HL-60 (cell line): ENCODE measurements at regions not wholly inside any gene's neighbourhood (a gene's known extent, or its start where the extent isn't known, plus 50 kb on each side); places are given as distances from the start of the nearest gene placed in this dataset.
A peak's percentile ranks its signal among the peaks of the same experiment; 100 is the strongest.

Source experiments
- DNase-seq, 2 experiments: peaks; one replicate each; pipeline ENCODE4 v3.0.0-alpha.2; 2010 to 2020; ENCODE audit warnings: low read depth in 1 of 2, low spot score in 1 of 2
- H3K27ac ChIP-seq: fragments of 250-450 bp; sonication (Bioruptor Pico); replicated peaks from 2 replicates; pipeline ENCODE4 v1.5.1; 2020; ENCODE audit warnings: mild to moderate bottlenecking, moderate library complexity
- H3K27me3 ChIP-seq: fragments of 250-450 bp; sonication (Bioruptor Pico); 2 replicates; pipeline ENCODE4 v1.5.1; 2021; ENCODE audit warnings: mild to moderate bottlenecking, moderate library complexity; ENCODE audit not compliant: insufficient read depth, poor library complexity, severe bottlenecking
- H3K4me3 ChIP-seq: replicated peaks from 2 replicates; pipeline ENCODE4 v1.5.1; 2011; ENCODE audit warnings: mild to moderate bottlenecking, control low read depth, low read length; ENCODE audit not compliant: insufficient read depth
- GABPA ChIP-seq: IDR thresholded peaks from 2 replicates; pipeline ENCODE4 v1.6.1; 2012; ENCODE audit warnings: low read depth
- POLR2AphosphoS5 ChIP-seq: IDR thresholded peaks from 2 replicates; pipeline ENCODE4 v1.6.1; 2012; ENCODE audit warnings: low read depth
- SPI1 ChIP-seq: IDR thresholded peaks from 2 replicates; pipeline ENCODE4 v1.6.1; 2012; ENCODE audit warnings: low read depth, mild to moderate bottlenecking, borderline replicate concordance
- TF ChIP-seq, protein P1 (sequence below): IDR thresholded peaks from 2 replicates; pipeline ENCODE4 v1.6.1; 2012; ENCODE audit warnings: low read depth; ENCODE audit not compliant: insufficient replicate concordance
- TF ChIP-seq, protein P2 (sequence below): IDR thresholded peaks from one replicate; pipeline ENCODE4 v1.5.1; 2011; ENCODE audit warnings: low read length, control low read depth, inconsistent platforms; ENCODE audit not compliant: insufficient read depth

DNA sequence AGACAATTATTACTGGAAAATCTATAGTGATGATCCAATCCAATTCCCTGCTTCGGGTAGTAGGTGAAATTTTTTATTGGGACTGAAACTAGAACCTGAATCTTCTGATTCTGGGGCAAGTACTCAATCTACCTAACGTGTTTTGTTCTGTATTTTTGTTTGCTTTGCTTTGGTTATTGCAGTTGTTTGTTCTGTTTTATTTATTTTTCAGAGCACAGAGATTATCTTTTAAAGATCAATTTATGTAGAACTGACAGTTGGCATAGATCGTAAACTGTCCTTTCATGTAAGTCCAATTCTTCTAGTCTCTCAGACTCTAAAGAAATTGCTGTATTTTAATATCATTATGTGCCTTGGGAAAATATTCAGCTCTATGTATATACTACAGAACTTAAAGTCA is 401.6 kb downstream of the ANXA1 start:
- DNase-seq = no peak
- no peak for TF ChIP-seq GABPA
- no peak for TF ChIP-seq POLR2AphosphoS5
- TF ChIP-seq, protein P1, sequence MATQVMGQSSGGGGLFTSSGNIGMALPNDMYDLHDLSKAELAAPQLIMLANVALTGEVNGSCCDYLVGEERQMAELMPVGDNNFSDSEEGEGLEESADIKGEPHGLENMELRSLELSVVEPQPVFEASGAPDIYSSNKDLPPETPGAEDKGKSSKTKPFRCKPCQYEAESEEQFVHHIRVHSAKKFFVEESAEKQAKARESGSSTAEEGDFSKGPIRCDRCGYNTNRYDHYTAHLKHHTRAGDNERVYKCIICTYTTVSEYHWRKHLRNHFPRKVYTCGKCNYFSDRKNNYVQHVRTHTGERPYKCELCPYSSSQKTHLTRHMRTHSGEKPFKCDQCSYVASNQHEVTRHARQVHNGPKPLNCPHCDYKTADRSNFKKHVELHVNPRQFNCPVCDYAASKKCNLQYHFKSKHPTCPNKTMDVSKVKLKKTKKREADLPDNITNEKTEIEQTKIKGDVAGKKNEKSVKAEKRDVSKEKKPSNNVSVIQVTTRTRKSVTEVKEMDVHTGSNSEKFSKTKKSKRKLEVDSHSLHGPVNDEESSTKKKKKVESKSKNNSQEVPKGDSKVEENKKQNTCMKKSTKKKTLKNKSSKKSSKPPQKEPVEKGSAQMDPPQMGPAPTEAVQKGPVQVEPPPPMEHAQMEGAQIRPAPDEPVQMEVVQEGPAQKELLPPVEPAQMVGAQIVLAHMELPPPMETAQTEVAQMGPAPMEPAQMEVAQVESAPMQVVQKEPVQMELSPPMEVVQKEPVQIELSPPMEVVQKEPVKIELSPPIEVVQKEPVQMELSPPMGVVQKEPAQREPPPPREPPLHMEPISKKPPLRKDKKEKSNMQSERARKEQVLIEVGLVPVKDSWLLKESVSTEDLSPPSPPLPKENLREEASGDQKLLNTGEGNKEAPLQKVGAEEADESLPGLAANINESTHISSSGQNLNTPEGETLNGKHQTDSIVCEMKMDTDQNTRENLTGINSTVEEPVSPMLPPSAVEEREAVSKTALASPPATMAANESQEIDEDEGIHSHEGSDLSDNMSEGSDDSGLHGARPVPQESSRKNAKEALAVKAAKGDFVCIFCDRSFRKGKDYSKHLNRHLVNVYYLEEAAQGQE = no peak
- Histone ChIP-seq H3K27me3 (no peaks in the 10 kb centered on the region), H3K4me3 (no peak overlapping the region), H3K27ac (no peak overlapping the region)

DNA sequence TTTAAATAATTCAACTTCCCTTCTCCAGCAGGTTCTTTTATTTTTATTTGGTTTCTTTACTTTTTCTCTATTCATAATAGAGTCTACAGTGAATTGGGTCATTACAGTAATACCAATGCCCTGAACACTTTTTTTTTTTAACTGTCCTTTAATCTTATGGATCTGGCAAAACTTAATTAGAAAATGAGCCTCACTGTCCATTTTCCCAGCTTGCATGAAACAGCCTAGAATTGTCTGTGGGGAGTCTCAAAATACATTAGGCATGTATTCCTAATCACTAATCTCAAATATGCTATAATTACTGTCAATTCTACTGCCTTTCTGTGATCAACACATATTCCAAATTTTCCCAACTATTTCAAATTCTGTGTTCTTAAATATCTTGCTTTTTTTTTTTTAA is 406.8 kb downstream of the ANXA1 start:
- H3K27me3 ChIP-seq = no peaks in the 10 kb centered on the region
- no peak for TF ChIP-seq POLR2AphosphoS5
- TF ChIP-seq SPI1 = no peak
- DNase-seq = no peak
- H3K27ac ChIP-seq = no peak overlapping the region
- no peak overlapping the region for H3K4me3 ChIP-seq

DNA sequence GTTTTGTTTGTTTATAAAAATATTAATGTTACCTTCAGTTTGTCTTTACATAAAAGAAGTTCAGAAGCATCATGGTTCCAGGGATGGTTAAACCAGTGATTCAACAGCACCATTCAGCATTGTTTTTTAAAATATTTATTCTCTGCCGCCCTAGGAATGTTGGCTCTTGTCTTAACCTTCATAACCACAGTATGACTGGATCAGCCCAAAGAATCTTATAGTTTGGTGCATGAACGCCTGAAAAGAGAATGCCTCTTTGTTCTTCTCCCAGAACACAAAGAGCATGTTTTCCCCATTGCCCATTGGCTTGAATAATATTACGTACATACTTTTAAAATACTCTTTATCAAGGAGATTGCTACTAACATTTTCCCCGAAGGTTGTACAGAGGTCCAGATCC is 413.4 kb downstream of the ANXA1 start:
- TF ChIP-seq GABPA = no peak
- no peak for TF ChIP-seq SPI1
- Histone ChIP-seq H3K27ac (no peak overlapping the region), H3K27me3 (no peaks in the 10 kb centered on the region), H3K4me3 (no peak overlapping the region)
- no peak for DNase-seq

DNA sequence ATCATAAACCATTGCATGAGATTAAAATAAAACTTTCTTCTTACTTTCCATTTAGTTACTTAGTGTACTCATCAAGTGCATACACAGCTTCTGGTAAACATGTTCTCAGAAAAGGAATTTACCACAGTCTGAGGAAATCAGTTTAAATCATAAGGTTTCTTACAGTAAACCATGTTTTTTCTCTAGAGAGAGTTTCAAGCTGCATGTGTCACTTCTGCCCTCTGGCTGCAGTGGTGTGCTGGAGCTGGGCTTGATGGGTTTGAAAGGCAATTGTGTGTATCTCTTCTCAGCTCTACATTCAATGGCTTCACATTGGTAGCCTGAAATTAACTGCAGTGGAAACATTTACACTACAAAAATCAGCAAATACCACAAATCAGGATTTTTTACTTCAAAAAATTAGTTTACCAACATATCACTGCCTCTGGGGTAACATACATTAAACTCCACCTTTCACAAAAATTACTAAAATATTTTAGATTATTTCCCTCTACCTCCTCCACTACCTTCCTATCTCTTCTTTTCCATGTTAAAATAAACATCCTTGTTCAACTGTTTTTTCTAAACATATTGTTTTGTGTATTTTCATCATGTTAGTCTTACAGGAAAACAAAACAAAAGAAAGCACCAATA is 414.3 kb downstream of the ANXA1 start:
- TF ChIP-seq, protein P2, sequence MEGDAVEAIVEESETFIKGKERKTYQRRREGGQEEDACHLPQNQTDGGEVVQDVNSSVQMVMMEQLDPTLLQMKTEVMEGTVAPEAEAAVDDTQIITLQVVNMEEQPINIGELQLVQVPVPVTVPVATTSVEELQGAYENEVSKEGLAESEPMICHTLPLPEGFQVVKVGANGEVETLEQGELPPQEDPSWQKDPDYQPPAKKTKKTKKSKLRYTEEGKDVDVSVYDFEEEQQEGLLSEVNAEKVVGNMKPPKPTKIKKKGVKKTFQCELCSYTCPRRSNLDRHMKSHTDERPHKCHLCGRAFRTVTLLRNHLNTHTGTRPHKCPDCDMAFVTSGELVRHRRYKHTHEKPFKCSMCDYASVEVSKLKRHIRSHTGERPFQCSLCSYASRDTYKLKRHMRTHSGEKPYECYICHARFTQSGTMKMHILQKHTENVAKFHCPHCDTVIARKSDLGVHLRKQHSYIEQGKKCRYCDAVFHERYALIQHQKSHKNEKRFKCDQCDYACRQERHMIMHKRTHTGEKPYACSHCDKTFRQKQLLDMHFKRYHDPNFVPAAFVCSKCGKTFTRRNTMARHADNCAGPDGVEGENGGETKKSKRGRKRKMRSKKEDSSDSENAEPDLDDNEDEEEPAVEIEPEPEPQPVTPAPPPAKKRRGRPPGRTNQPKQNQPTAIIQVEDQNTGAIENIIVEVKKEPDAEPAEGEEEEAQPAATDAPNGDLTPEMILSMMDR = peak; percentile 19
- TF ChIP-seq GABPA = no peak
- Histone ChIP-seq H3K27ac (no peak overlapping the region), H3K27me3 (no peaks in the 10 kb centered on the region), H3K4me3 (no peak overlapping the region)
- no peak for DNase-seq

DNA sequence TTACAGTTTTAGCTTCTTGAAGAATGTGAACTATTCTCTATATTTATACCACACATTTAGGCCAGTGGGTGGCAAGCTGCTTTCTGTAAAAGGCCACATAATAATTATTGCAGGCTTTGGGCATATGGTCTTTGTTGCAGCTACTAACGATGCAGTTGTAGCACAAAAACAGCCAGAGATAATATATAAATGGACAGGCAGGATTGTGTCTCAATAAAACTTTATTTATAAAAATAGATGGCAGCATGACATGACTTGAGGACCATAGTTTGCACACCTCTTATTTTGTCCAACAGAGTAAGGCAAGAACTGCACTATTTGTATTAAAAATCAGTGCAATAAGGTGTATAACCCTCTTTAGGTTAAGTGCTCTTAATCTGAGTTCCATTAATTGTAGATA is 415.0 kb downstream of the ANXA1 start:
- no peaks in the 10 kb centered on the region for H3K27me3 ChIP-seq
- DNase-seq = no peak
- H3K4me3 ChIP-seq = no peak overlapping the region
- H3K27ac ChIP-seq = no peak overlapping the region
- TF ChIP-seq, protein P2 = no peak
- no peak for TF ChIP-seq SPI1
- TF ChIP-seq GABPA = no peak
- TF ChIP-seq, protein P1 = no peak
- no peak for TF ChIP-seq POLR2AphosphoS5
